NCI-H2107 treated with DMSO at 0.1 percent for 48 hours (cell line): ENCODE measurements at regions not wholly inside any gene's neighbourhood (a gene's known extent, or its start where the extent isn't known, plus 50 kb on each side); places are given as distances from the start of the nearest gene placed in this dataset.
"Not testable (repeated sequence)": the region's sequence is repeated elsewhere in the genome, so short reads cannot be mapped to it uniquely, and the experiment has no call there.

Experiments used
- DNase-seq: peaks from one replicate; lab custom pipeline; 2025; ENCODE audit not compliant: unreplicated experiment; lab: John Stamatoyannopoulos, UW

DNA sequence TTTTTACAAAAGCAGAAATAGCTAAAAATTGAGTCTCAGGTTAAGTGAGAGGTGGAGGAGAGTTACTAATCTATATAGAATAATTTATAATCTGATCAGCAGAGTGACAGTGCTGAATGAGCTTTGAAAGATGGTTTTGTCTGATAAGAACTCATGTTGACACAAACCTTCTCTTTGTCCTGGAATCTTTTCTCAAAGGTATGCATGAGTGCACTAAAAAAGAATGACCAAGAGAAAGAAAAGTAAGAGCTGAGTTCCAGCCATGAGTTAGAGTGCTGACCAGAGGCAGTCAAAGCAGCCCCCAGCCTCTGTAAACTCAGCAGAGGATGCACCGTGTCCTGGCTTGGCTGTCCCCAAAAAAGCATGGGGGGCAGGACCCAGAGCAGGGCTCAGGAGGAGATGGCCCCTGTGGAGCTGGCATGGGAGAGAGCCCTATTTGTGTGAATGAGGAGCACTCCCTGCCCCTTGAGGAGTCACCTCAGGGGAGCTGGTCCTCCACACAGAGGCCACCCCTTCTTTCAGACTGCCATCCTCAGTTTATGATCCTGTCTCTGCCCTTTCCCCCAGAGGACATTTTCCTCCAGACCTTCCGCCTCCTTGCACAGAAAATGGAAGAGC is 129.8 kb downstream of the SEC23A start:
- DNase-seq, result no peak

DNA sequence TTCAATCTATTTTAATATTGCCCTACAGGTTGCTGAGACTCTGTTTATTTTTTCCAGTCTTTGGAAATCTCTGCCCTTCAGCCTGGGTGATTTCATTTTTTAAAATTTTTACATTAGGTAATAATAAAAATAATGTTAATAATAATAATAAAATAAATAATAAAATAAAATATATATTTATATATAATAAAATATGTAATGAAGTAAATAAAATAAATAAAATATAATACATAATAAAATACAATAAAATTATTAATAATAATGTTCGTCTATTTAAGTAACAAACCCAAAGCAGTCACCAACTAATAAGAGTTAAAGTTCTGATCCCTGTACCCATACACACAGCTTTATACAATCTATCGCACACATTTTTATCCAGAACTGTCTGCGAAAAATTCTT is 130.5 kb downstream of the SEC23A start:
- DNase-seq, result no peak

GRCh38 chr14:38971258-38971921 is 131.6 kb downstream of the SEC23A start:
- DNase-seq, result no peak

GRCh38 chr14:38964630-38965029 is 138.4 kb downstream of the SEC23A start:
- DNase-seq, result no peak

DNA sequence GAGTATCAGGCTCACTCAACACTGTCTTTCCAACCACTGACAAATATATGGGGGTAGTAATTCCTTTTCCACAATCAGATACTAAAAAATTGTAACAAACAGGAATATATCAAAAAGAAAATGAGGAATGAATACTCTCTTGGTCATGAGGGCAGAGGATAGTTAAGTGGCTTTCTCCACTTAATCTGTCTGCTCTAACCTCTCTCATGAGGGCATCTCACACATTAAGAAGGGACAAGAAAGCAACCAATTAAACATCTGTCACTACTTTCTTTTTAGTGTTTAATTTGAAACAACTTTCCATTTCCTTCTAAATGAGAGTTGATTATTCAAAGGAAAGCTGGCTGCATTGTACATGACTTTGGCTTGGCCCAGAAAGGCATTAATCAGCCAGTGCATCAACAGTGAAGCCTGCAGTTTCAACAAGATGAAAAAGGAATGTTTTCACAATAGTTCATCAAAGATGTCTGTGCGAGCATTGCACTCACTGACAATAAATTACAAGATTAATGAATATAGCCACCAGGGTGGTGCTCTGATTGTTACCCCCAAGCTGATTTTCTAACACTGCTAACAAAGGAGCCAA is 142.0 kb downstream of the SEC23A start:
- DNase-seq, result no peak

DNA sequence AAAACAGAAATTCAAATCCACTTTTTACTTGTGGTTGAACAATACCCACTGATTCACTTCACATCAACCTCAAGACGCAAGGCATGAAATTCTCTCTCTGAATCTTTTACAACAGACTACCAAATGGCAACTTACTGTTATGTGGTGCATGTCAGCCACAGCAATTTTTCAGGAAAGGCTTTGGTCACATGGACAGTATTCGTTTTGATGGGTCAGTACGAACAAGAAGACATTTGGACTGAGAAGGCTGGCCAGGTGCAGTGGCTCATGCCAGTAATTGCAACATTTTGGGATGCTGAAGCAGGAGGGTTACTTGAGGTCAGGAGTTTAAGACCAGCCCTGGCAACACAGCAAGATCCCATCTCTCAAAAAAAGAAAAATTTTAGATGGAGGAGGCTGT is 144.0 kb downstream of the SEC23A start:
- no peak for DNase-seq

- no peak for DNase-seq
Measured at GRCh38 chr14:38958589-38958988, 144.4 kb downstream of the SEC23A start.

GRCh38 chr14:38951451-38951850 is 151.6 kb downstream of the SEC23A start:
- no peak for DNase-seq

DNA sequence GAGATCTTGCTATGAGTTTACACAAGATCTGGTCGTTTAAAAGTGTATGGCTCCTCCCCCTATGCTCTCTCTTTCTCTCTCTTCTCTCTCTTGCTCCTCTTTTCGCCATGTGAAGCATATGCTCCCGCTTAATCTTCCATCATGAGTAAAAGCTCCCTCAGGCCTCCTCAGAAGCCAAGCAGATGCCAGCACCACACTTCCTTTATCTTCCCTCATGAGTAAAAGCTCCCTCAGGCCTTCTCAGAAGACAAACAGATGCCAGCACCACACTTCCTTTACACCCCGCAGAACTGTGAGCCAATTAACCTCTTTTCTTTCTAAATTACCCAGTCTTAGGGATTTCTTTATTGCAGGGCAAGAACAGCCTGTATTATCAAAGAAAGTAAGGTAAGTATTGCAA is 152.4 kb downstream of the SEC23A start:
- no peak for DNase-seq

DNA sequence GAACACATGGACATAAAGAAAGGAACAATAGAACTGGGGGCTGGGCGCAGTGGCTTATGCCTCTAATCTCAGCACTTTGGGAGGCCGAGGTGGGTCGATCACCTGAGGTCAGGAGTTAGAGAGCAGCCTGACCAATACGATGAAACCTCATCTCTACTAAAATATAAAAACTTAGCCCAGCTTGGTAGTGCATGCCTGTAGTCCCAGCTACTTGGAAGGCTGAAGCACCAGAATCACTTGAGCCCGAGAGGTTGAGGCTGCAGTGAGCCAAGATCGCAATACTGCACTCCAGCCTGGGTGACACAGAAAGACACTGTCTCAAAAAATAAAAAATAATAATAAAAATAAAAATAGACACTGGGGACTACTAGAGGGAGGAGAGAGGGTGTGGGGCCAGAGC is 154.5 kb downstream of the SEC23A start:
- no peak for DNase-seq

DNA sequence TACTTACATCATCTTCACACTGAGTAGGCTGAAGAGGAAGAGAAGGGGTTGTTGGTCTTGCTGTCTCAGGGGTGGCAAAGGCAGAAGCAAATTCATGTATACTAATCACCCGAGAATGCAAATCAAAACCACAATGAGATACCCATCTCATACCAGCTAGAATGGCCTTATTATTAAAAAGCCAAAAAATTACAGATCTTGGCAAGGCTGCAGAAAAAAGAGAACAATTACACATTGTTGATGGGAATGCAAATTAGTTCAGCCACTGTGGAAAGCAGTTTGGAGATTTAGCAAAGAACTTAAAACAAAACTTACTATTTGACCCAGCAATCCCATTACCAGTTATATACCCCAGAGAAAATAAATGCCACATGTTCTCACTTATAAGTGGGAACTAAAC is 154.9 kb downstream of the SEC23A start:
- DNase-seq, result no peak

DNA sequence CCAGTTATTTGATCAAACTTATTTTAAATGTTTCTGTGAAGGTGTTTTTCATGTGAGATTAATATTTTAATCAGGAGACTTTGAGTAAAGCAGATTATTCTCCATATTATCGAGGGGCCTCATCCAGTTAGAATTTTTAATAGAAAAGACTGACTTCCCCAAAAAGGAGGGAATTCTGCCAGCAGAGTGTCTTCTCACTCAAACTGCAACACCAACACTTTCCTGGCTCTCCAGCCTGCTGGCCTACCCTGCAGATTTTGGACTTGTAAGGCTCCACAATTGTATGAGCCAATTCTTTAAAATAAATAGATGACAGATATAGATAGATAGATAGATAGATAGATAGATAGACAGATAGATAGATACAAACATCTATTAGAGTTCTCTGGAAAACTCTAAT is 155.7 kb downstream of the SEC23A start:
- DNase-seq, result no peak

GRCh38 chr14:38944691-38945090 is 158.3 kb downstream of the SEC23A start:
- DNase-seq, result no peak

DNA sequence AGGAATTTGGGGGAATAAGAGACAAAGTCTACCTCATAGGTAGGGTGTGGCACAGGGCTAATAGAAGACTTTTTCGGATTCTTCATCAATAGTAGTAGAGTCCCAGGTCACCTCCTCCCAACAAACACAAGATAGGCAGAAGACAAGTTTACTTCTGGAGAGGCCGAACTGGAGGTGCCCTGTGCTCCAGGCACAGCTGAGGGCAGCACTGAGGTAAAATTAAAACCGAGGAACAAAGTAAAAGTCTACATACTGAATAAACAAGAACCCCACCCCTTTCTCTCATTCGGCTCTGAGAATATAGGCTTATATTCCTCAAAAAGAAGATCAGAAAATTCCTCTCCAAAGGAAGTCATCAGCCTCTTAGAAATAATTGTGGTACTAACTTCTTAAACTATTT is 161.5 kb downstream of the SEC23A start:
- no peak for DNase-seq

DNA sequence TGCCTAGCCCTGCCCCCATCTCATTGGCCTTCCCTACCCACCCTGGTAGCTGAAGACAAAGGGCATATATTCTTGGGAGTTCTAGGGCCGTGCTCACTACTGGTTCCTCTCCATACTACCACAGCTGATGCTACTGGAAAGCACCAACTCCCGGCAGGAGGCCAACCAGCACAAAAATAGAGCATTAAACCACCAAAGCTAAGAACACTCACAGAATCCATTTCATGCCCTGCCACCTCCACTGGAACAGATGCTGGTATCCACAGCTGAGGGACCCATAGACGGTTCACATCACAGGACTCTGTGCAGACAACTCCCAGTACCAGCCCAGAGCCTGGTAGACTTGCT is 170.4 kb downstream of the SEC23A start:
- not testable (repeated sequence) for DNase-seq

GRCh38 chr14:38931969-38932652 is 170.9 kb downstream of the SEC23A start:
- no peak for DNase-seq

DNA sequence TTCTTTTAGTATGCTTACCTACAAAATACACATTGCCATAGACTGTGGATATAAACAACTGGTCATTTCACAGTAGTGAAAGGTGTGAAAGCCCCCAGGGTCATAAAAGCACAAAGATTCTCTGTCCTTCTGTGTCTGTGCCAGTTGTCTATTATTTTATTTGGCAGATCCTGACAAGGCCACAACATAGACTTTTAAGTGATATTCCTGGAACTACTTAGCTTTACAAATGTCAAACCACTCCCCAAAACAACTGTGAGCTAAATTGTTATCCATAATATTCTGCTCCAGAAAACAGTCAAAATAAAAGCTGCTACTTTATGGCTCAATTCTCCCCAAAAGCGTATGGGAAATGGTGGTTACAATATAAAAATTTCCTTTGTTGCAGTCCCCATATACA is 172.1 kb downstream of the SEC23A start:
- no peak for DNase-seq

DNA sequence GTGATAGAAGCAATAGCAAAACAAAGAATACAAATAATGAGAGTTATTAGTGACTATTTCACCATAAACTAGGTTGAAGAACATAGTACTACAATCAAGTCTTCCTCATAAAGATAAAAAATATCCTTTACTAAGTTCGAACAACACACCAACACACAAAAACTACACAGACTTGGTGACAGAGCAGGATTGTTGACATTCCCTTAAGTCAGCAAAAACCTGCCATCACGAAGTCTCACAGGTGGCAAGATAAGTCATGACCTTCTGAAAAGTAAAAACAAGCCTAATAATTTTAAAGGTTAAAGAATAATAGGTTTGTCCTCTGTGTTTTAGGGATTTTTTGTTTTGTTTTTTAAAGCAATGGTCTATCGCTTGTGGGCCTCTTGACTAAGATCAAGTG is 173.0 kb downstream of the SEC23A start:
- no peak for DNase-seq

DNA sequence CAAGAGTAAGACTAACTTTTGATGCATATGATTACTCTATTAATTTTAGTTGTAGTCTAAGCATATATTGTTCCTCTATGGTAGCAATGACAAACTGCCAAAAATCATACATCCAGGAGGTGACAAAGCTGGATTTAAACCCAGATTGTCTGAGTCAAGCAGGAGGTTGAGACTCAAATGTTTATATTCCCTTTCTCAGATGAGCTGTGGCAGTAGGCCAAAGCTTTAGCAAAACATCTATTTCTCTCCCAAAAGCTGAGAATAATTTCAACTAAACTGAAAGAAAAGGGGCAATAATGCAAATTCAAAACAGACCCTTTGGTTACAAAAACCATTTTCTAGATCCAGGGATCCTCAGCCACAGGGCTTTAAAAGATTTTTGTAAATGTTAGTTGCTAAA is 173.6 kb downstream of the SEC23A start:
- no peak for DNase-seq

- DNase-seq, result not testable (repeated sequence)
Measured at GRCh38 chr14:38921893-38922292, 181.1 kb downstream of the SEC23A start.

DNA sequence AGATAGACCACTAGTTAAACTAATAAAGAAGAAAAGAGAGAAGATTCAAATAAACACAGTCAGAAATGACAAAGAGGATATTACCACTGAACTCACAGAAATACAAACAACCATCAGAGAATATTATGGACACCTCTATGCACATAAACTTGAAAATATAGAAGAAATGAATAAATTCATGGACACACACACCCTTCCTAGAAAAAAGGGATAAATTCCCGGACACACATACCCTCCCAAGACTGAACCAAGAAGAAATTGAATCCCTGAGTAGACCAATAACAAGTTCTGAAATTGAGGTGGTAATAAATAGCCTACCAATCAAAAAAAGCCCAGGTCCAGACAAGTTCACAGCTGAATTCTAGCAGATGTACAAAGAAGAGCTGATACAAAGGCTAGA is 187.9 kb downstream of the SEC23A start:
- no peak for DNase-seq

DNA sequence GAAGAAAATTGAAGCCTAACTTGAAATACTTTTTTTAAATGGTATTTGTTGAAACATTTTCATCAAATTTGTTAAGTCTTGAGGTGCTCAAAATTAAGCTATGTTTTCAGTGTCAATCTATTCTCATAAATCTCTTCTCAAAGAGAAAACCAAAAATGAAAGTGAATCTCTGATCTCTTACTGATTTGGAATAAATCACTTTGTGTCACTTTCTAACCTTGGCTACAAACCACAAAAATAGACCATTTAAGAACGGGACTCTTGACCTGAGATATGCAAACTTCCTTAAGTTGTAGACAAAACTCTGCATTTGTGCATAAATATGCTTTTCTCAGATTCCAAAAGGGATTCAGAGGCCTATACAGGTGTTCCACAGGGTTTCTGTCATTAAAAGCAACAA is 192.9 kb downstream of the SEC23A start:
- no peak for DNase-seq
